Fibroblast of the aortic adventitia (primary cell): ENCODE measurements at regions not wholly inside any gene's neighbourhood (a gene's known extent, or its start where the extent isn't known, plus 50 kb on each side); places are given as distances from the start of the nearest gene placed in this dataset.
A peak's percentile ranks its signal among the peaks of the same experiment; 100 is the strongest.

Experiments used
- DNase-seq: peaks from one replicate; pipeline ENCODE4 v3.0.0-alpha.2; 2010; ENCODE audit warnings: low read depth
- H3K4me3 ChIP-seq: 2 replicates; pipeline ENCODE4 v1.5.1; 2011; ENCODE audit warnings: low read depth, mild to moderate bottlenecking, control low read depth, low read length, moderate library complexity
- TF ChIP-seq, protein P1 (sequence below): IDR thresholded peaks from 2 replicates; pipeline ENCODE4 v1.5.1; 2011; ENCODE audit warnings: mild to moderate bottlenecking, low read length, control low read depth, inconsistent platforms; ENCODE audit not compliant: insufficient read depth

DNA sequence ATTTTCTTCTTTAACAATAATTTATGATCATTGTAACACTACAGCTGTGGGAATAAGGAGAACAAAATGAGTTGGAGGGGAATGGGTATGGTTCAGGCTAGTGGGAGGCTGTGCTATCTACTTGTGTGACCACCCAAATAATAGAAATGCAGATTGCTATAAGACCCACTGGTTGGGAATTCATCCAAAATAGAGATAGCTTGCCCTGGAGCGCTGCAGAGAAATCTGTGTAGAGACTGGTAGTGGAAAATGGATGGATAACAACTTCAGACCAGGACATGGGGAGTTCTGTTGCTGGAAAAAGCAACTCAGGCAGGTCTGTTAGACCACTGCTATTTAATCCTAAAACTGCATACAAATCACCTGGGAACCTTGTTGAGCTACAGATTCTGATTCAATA, 137.1 kb upstream of the MKLN1 start:
- H3K4me3 ChIP-seq = no peak overlapping the region
- TF ChIP-seq, protein P1, sequence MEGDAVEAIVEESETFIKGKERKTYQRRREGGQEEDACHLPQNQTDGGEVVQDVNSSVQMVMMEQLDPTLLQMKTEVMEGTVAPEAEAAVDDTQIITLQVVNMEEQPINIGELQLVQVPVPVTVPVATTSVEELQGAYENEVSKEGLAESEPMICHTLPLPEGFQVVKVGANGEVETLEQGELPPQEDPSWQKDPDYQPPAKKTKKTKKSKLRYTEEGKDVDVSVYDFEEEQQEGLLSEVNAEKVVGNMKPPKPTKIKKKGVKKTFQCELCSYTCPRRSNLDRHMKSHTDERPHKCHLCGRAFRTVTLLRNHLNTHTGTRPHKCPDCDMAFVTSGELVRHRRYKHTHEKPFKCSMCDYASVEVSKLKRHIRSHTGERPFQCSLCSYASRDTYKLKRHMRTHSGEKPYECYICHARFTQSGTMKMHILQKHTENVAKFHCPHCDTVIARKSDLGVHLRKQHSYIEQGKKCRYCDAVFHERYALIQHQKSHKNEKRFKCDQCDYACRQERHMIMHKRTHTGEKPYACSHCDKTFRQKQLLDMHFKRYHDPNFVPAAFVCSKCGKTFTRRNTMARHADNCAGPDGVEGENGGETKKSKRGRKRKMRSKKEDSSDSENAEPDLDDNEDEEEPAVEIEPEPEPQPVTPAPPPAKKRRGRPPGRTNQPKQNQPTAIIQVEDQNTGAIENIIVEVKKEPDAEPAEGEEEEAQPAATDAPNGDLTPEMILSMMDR = no peak
- DNase-seq = no peak

DNA sequence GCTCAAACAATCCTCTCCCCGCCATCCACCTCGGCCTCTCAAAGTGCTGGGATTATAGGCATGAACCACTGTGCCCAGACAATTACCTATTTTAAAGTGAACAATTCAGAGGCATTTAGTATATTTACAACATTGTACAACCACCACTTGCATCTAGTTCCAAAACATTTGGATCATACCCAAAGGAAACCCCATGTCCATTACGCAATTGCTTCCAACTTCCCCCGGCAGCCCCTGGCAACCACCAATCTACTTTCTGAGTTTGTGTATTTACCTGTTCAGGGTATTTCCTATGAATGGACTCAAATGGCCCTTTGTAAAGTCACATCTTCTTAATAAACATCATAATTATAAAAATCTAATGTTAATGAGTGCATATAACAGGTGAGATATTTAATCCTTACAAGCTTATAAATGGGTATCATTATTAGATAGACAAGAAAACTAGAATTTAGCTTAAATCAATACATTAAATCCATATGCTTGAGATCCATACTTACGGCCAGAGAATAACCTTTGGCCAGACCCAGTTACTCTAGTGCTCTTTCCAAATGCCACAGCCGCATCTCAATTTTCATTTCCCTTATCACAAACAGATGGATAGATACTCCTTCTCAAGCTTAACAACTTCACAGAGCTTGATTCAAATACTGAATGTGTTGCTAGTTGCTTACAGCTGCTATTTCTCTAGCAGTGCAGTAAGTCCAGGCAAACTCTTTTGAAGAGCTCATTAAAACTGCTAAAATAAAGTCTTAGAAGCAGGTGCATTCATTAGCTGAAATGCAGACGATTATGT, 133.4 kb upstream of the MKLN1 start:
- DNase-seq = peak; percentile 13
- no peak overlapping the region for H3K4me3 ChIP-seq
- TF ChIP-seq, protein P1 = no peak

DNA sequence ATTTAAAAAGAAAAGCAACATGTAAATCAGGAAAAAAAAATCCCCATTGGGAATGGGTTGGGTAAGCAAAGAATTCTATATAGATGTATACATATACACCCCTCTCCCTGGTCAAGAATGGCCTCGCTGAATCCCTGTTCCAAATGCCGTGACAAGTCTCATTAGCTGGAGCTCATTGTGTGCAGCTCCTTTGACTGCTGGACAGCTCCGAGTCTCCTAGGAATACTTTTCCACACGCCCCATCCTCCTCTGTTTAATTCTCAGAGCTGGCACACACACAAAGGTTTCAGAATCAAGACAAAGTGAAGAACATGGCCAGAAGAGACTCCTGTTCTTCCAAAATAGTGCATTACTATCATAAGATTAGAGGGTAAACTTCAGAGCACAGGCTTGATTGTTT, 130.9 kb upstream of the MKLN1 start:
- no peak overlapping the region for H3K4me3 ChIP-seq
- TF ChIP-seq, protein P1 = no peak
- DNase-seq = peak; percentile 47

DNA sequence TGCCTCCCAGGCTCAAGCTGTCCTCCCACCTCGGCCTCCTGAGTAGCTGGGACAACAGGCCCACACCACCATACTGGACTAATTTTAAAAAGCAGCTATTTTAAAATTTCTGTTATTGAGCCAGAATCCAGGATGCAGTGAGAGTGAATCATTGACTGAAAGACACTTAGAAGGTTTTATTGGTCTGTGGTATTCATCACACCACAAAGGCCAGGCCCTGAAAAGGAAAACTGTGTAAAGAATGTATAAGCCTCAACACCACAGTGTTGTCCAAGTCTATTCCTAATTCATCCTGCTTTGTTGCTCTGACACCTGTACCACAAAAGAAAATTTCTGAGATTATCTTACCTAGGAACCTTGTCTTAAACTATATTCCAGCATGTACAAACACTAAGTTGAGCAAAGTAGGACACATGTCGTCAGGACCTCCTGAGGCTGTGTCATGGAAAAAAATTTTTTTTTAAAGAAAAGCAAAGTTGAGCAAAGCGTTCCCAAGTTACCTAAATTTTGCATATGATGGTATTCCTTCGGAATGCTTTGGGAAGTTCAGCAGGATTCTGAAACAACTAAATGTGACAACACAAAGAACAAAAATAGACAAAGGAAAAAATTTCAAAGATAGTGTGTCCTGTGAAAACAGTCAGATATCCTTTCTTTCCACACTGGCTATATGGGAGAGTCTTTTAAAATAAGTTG, 129.6 kb upstream of the MKLN1 start:
- H3K4me3 ChIP-seq = no peak overlapping the region
- peak; percentile 52 for DNase-seq
- TF ChIP-seq, protein P1 = no peak

DNA sequence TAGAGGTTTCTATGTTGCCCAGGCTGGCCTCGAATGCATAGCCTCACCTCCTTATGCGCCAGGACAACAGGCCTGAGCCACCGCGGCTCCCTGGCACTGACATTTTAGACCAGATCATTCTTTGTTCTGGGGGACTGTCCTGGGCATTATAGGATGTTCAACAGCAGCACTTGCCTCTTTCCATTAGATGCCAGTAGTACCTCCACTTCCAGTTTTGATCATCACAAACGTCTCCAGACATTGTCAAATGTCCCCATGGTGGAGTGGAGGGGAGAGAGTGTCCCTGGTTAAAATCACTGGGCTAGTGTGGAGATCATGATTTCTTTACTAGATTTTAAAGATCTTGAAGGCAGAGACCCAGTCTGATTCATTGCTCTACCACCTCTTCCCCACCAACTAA, 125.2 kb upstream of the MKLN1 start:
- no peak overlapping the region for H3K4me3 ChIP-seq
- TF ChIP-seq, protein P1 = no peak
- DNase-seq = no peak

DNA sequence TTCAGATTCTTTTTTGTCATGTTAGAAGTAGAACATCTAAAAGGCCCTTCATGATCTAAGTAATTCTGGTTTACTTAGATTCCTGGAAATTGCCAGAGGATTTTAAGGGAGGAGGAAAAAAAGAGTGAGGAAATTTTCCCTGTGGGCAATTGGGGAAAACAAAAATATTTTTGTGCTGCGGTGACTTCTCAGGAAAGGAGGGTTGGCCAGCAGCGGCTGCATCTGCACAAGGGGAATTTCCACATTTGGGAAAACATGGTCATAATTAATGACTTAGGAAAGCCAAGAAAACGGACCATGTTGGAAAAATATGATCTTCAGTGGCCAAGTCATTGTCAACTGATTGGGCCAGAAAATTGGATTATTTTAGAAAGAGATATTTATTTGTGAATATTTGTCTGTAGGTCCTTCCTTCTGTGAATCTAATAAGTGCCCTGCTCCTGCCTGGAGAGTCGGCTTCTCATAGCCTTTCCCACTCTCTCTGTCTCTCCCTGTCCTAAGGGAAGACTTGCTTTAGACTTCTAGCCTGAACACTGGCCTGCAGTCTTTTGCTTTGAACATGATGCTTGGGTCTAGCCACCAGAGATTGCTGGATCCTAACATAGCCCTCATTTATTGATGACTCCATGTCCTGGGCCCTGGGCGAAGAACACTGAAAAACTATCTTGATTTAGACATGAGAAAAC, 124.2 kb upstream of the MKLN1 start:
- TF ChIP-seq, protein P1 = no peak
- no peak overlapping the region for H3K4me3 ChIP-seq
- peak; percentile 84 for DNase-seq
